Nephron progenitor cell (in vitro differentiated cells): ENCODE measurements at regions not wholly inside any gene's neighbourhood (a gene's known extent, or its start where the extent isn't known, plus 50 kb on each side); places are given as distances from the start of the nearest gene placed in this dataset.

Source experiments
- DNase-seq: peaks from one replicate; pipeline ENCODE4 v3.0.0; 2021
- H3K27ac Mint-ChIP-seq: 2 replicates; pipeline ENCODE4 v1.8.0; 2021; ENCODE audit warnings: mild to moderate bottlenecking, moderate library complexity, mixed read lengths
- H3K27me3 Mint-ChIP-seq: 2 replicates; pipeline ENCODE4 v1.8.0; 2021; ENCODE audit warnings: mild to moderate bottlenecking, low read depth, mixed read lengths; ENCODE audit not compliant: poor library complexity
- H3K36me3 Mint-ChIP-seq: 2 replicates; pipeline ENCODE4 v1.8.0; 2021; ENCODE audit warnings: low read depth, mixed read lengths
- H3K4me1 Mint-ChIP-seq: 2 replicates; pipeline ENCODE4 v1.8.0; 2021; ENCODE audit warnings: mixed read lengths
- H3K4me3 Mint-ChIP-seq: 2 replicates; pipeline ENCODE4 v1.8.0; 2021; ENCODE audit warnings: mild to moderate bottlenecking, moderate library complexity, mixed read lengths
- H3K9me3 Mint-ChIP-seq: 2 replicates; pipeline ENCODE4 v1.8.0; 2021; ENCODE audit warnings: mild to moderate bottlenecking, moderate library complexity, mixed read lengths
- TF ChIP-seq, protein P1 (sequence below): fragments of 200-600 bp; sonication (generic); IDR thresholded peaks from 2 replicates; pipeline ENCODE4 v1.5.0; 2021; ENCODE audit warnings: antibody characterized with exemption

DNA sequence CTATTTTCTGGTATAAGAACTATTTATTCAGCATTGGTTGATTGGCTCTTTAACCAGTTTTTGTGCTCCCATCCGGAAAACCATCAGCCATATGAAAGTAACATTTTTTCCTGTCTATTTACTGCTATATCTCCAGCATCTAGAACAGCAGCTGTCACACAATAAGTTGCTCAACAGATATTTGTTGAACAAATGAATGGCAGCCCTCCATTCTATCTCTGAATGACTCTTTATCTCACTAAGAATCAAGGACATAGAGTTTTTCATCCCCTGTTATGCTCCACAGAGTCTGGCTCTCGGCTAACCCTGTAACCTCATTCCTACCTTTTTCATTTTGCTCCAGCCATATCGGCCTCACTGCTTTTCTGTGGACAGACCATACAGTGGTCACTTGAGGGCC, 145.5 kb downstream of the SLITRK6 start:
- H3K27ac Mint-ChIP-seq: no peak overlapping the region
- peaks cover 22% of the 10 kb centered on the region for H3K4me1 Mint-ChIP-seq
- peaks cover 8% of the 10 kb centered on the region for H3K27me3 Mint-ChIP-seq
- no peak for DNase-seq
- H3K9me3 Mint-ChIP-seq: no peaks in the 10 kb centered on the region
- TF ChIP-seq, protein P1, sequence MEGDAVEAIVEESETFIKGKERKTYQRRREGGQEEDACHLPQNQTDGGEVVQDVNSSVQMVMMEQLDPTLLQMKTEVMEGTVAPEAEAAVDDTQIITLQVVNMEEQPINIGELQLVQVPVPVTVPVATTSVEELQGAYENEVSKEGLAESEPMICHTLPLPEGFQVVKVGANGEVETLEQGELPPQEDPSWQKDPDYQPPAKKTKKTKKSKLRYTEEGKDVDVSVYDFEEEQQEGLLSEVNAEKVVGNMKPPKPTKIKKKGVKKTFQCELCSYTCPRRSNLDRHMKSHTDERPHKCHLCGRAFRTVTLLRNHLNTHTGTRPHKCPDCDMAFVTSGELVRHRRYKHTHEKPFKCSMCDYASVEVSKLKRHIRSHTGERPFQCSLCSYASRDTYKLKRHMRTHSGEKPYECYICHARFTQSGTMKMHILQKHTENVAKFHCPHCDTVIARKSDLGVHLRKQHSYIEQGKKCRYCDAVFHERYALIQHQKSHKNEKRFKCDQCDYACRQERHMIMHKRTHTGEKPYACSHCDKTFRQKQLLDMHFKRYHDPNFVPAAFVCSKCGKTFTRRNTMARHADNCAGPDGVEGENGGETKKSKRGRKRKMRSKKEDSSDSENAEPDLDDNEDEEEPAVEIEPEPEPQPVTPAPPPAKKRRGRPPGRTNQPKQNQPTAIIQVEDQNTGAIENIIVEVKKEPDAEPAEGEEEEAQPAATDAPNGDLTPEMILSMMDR: no peak
- no peaks in the 10 kb centered on the region for H3K36me3 Mint-ChIP-seq
- H3K4me3 Mint-ChIP-seq: no peak overlapping the region

DNA sequence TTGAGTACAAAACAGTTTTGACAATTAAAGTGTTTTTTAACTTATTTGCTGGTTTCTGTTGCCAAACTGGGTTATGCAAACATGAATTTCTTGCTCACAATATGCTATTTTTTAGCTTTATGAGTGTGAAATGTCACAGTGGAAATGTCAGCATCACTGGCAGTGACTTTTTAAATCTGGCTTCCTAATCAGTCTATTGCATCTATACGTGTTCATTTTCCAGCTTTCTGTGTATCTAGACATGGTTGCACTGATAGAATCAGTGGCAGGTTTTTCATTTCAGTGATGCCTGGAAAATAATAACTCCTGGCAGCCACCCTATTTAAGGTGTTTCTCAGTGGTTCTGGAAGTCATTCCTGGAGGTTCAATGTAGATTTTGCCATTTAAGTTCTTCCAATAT, 146.7 kb downstream of the SLITRK6 start:
- Mint-ChIP-seq H3K4me1 (peaks cover 13% of the 10 kb centered on the region), H3K9me3 (no peaks in the 10 kb centered on the region), H3K27me3 (peaks cover 4% of the 10 kb centered on the region), H3K27ac (no peak overlapping the region), H3K36me3 (no peaks in the 10 kb centered on the region), H3K4me3 (no peak overlapping the region)
- no peak for DNase-seq
- TF ChIP-seq, protein P1: no peak

DNA sequence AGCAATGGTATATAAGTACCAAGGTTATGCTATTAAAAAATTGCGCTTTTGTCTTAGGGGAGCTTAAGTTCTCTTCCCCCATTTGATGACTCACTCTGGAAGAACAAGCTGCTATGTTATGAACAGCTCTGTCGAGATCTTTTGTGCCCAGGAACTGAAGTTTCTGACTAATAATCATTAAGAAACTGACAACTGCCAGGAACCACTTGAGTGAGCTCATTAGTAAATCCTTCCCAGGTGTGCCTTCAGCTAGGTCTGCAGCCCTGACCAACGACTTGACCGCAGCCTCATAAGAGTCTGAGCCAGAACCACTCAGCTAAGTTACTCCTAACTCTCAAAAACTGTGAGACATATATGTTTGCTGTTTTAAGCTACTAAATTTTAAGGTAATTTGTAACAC, 147.8 kb downstream of the SLITRK6 start:
- no peak for DNase-seq
- Mint-ChIP-seq H3K4me3 (no peak overlapping the region), H3K36me3 (no peaks in the 10 kb centered on the region), H3K27ac (no peak overlapping the region), H3K27me3 (peaks cover 4% of the 10 kb centered on the region), H3K9me3 (no peaks in the 10 kb centered on the region), H3K4me1 (peaks cover 2% of the 10 kb centered on the region)
- TF ChIP-seq, protein P1: no peak

DNA sequence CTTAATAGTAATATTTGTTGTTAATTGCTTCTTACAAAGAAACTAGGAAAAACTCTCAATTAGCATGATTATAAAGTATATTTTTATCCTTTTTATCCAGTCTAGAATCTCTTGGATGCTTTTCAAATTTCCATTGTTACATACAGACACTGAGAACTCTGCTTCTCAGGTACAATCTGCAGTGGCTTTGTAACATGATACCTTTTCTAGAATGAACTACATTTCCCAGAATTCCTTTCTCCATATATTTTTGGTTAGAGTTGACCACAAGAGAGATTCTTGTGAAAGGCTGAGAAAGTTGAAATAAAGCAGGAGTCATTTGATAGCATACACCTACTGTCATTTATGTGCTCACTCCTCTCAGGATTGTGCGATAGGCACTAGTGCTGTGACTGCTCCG, 148.6 kb downstream of the SLITRK6 start:
- TF ChIP-seq, protein P1: no peak
- Mint-ChIP-seq H3K27ac (no peak overlapping the region), H3K36me3 (no peaks in the 10 kb centered on the region), H3K9me3 (no peaks in the 10 kb centered on the region), H3K4me3 (no peak overlapping the region), H3K27me3 (peaks cover 4% of the 10 kb centered on the region), H3K4me1 (no peaks in the 10 kb centered on the region)
- no peak for DNase-seq

DNA sequence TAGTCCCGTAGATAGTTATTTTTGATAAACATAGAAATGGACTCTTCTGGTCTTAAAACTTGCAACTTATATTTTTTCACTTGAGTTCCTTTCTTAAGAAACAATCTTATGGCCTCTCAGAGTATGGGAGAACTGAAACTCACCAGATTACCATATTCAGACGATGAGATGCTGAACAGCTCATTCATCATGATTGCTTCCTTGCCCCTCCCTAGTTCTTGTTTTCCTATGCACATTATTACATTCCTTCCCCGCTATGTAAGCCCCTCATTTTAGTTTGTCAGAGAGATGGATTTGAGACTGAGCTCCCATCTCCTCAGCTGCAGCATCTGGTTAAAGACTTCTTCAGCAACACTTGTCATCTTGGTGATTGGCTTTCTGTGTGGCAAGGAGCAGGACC, 158.5 kb downstream of the SLITRK6 start:
- Mint-ChIP-seq H3K9me3 (peaks cover 4% of the 10 kb centered on the region), H3K27me3 (peaks cover 2% of the 10 kb centered on the region), H3K36me3 (no peaks in the 10 kb centered on the region), H3K4me3 (no peak overlapping the region), H3K4me1 (no peaks in the 10 kb centered on the region), H3K27ac (no peak overlapping the region)
- DNase-seq: no peak
- TF ChIP-seq, protein P1: no peak

DNA sequence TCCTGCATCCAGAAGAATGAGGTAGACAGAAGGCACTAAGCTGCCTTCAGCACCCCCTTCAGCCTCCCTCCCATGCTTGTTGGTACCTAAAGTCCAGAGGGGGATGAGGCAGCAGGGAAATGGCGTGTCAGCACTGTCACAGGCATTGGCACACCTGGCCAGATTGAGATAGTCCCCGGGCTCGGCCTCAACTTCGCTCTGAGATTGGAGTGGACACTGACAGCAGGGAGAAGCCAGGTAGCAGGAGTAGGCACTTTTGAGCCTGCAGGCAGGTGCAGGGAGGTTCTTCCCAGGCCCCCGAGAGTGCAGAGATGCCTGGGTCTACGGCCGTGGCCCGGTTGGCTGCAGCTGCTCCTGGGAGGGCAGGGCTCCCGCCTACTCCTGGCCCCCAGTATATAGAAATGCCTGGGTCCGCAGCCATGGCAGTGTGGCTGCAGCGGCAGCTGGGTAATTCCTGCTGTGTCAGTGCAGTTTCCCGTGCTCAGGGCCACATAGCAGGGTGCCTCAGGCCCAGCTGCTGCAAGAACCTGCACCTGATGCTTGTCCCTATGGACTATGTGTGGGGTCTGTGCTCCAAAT, 160.3 kb downstream of the SLITRK6 start:
- H3K27ac Mint-ChIP-seq: no peak overlapping the region
- peaks cover 8% of the 10 kb centered on the region for H3K27me3 Mint-ChIP-seq
- H3K4me3 Mint-ChIP-seq: no peak overlapping the region
- H3K9me3 Mint-ChIP-seq: peaks cover 4% of the 10 kb centered on the region
- no peaks in the 10 kb centered on the region for H3K4me1 Mint-ChIP-seq
- no peak for DNase-seq
- TF ChIP-seq, protein P1: no peak
- H3K36me3 Mint-ChIP-seq: no peaks in the 10 kb centered on the region
